CD14-positive monocyte (primary cell): ENCODE measurements at regions not wholly inside any gene's neighbourhood (a gene's known extent, or its start where the extent isn't known, plus 50 kb on each side); places are given as distances from the start of the nearest gene placed in this dataset.

Source experiments
- DNase-seq, 3 donors: peaks; one replicate each; pipeline ENCODE4 v3.0.0-alpha.2; 2011 to 2022
- H2AFZ ChIP-seq: 2 replicates; pipeline ENCODE4 v1.6.0; 2012; ENCODE audit warnings: mild to moderate bottlenecking, low read depth, low read length, inconsistent platforms; ENCODE audit not compliant: insufficient read depth, poor library complexity, severe bottlenecking
- H3K27ac ChIP-seq, 2 donors: 1 replicate in 1 of 2; 2 replicates in 1 of 2; pipeline ENCODE4 v1.5.1; 2012 to 2013; ENCODE audit warnings: low read length in 2 of 2, control low read depth in 1 of 2, inconsistent platforms in 1 of 2, low read depth in 1 of 2, mild to moderate bottlenecking in 1 of 2
- H3K27me3 ChIP-seq, 2 donors: one replicate each; pipeline versions ENCODE4 v1.6.0 to v1.6.1; 2011 to 2013; ENCODE audit warnings: low read length in 2 of 2; ENCODE audit not compliant: control insufficient read depth in 2 of 2, insufficient read depth in 2 of 2
- H3K36me3 ChIP-seq, 2 donors: replicated peaks in 1 of 2; 1 replicate in 1 of 2; 2 replicates in 1 of 2; pipeline versions ENCODE4 v1.5.1 to v1.6.1; 2012 to 2013; ENCODE audit warnings: low read length in 2 of 2, control low read depth in 1 of 2, inconsistent platforms in 1 of 2, mild to moderate bottlenecking in 1 of 2; ENCODE audit not compliant: insufficient read depth in 2 of 2, control insufficient read depth in 1 of 2
- H3K4me1 ChIP-seq, 2 donors: 1 replicate in 1 of 2; 2 replicates in 1 of 2; pipeline versions ENCODE4 v1.5.1 to v1.6.1; 2012 to 2013; ENCODE audit warnings: low read length in 2 of 2, control low read depth in 1 of 2, inconsistent platforms in 1 of 2, mild to moderate bottlenecking in 1 of 2, moderate library complexity in 1 of 2; ENCODE audit not compliant: insufficient read depth in 2 of 2, control insufficient read depth in 1 of 2
- H3K4me2 ChIP-seq: replicated peaks from 2 replicates; pipeline ENCODE3; 2012; ENCODE audit warnings: low read length, moderate library complexity, mild to moderate bottlenecking; ENCODE audit not compliant: poor library complexity, severe bottlenecking; ENCODE audit errors: extremely low read depth
- H3K4me3 ChIP-seq, 3 experiments: fragments of 200-600 bp in 1 of 3; sonication (generic) in 1 of 3; replicated peaks in 1 of 3; 1 replicate in 2 of 3; 2 replicates in 1 of 3; pipeline ENCODE4 v1.5.1; 2011 to 2013; ENCODE audit warnings: low read length in 3 of 3, mild to moderate bottlenecking in 3 of 3, control low read depth in 2 of 3, low read depth in 2 of 3, inconsistent platforms in 1 of 3, moderate library complexity in 1 of 3
- H3K79me2 ChIP-seq: 2 replicates; pipeline ENCODE4 v1.6.0; 2012; ENCODE audit warnings: mild to moderate bottlenecking, control low read depth, inconsistent platforms, low read length, moderate library complexity; ENCODE audit not compliant: insufficient read depth
- H3K9ac ChIP-seq: 2 replicates; pipeline ENCODE4 v1.6.0; 2017; ENCODE audit warnings: low read length, mild to moderate bottlenecking; ENCODE audit not compliant: insufficient read depth, poor library complexity, severe bottlenecking
- H3K9me3 ChIP-seq, 2 donors: replicated peaks in 1 of 2; 1 replicate in 1 of 2; 2 replicates in 1 of 2; pipeline versions ENCODE4 v1.5.1 to v1.6.1; 2012 to 2013; ENCODE audit warnings: low read length in 2 of 2, control low read depth in 1 of 2; ENCODE audit not compliant: control insufficient read depth in 1 of 2, insufficient read depth in 1 of 2
- H4K20me1 ChIP-seq: 2 replicates; pipeline ENCODE4 v1.6.0; 2012; ENCODE audit warnings: mild to moderate bottlenecking, low read length, control low read depth, moderate library complexity; ENCODE audit not compliant: insufficient read depth
- H3K27ac Mint-ChIP-seq, 7 donors: one replicate each; pipeline ENCODE4 v1.8.0; 2020; ENCODE audit warnings: mild to moderate bottlenecking in 7 of 7, mixed read lengths in 7 of 7, moderate library complexity in 6 of 7, inconsistent platforms in 2 of 7
- H3K27me3 Mint-ChIP-seq, 3 donors: one replicate each; pipeline ENCODE4 v1.8.0; 2021 to 2022; ENCODE audit warnings: low read depth in 3 of 3, mild to moderate bottlenecking in 3 of 3, mixed read lengths in 3 of 3, moderate library complexity in 3 of 3, inconsistent platforms in 1 of 3
- H3K36me3 Mint-ChIP-seq, 2 donors: one replicate each; pipeline ENCODE4 v1.8.0; 2020; ENCODE audit warnings: mixed read lengths in 2 of 2, inconsistent platforms in 1 of 2, mild to moderate bottlenecking in 1 of 2
- H3K4me1 Mint-ChIP-seq: one replicate; pipeline ENCODE4 v1.8.0; 2020; ENCODE audit warnings: mild to moderate bottlenecking, mixed read lengths
- H3K4me3 Mint-ChIP-seq, 2 donors: one replicate each; pipeline ENCODE4 v1.8.0; 2020; ENCODE audit warnings: mild to moderate bottlenecking in 2 of 2, mixed read lengths in 2 of 2, moderate library complexity in 1 of 2
- H3K9me3 Mint-ChIP-seq, 7 donors: one replicate each; pipeline ENCODE4 v1.8.0; 2020 to 2022; ENCODE audit warnings: mixed read lengths in 7 of 7, mild to moderate bottlenecking in 6 of 7, moderate library complexity in 6 of 7, inconsistent platforms in 2 of 7
- WGBS: methylation state at CpG from one replicate; pipeline ENCODE4 v1.1.5; 2013; ENCODE audit warnings: missing lambda C conversion rate; ENCODE audit not compliant: insufficient coverage; 5-methylcytosine and 5-hydroxymethylcytosine counted together
- intact Hi-C, 2 donors: fragments of 100-400 bp; cut with micrococcal nuclease; formaldehyde crosslinking; loops; one replicate each; pipeline versions ENCODE4 v1.15.0 to v1.15.1; 2023
- TF ChIP-seq, protein P1 (sequence below): fragments of 200-600 bp; IDR thresholded peaks from one replicate; pipeline ENCODE4 v1.8.0; 2022; ENCODE audit warnings: antibody characterized with exemption, mild to moderate bottlenecking

DNA sequence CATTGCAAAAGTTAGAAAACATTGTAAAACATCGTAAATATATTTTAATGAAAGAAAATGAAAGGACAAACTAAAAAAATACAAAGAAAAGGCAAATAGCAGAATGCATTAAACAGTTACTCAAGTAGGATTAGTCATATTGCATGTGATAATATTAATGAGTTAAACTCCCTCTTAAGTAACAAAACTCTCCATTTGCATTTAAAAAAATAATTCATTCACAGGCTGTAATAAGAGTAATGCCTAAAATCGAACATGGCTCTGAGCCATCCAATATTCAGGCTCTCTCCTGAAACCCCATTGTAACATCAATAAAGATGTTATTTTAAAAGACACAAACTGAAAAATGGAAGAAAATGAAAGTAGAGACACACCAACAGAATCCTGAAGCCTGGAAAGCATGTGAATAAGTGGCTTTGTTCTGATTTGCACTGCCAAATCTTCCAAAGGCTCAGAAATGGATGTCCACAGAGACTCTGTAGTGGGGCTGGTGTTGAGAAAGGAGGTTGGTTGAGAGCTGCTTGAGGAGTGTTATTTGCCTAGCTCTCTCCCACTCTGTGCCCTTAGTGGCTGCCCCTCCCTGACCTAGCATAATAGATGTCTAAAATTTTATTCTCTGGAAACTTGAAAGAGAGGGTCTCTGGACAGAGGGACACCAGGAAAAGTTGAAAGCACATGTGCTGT is 268.3 kb upstream of the MEOX2 start:
- no peak for DNase-seq
- Histone ChIP-seq H3K27me3 (no peaks in the 10 kb centered on the region), H3K79me2 (no peaks in the 10 kb centered on the region), H3K27ac (no peak overlapping the region), H3K9me3 (no peaks in the 10 kb centered on the region), H2AFZ (no peak overlapping the region), H3K4me3 (no peak overlapping the region), H3K36me3 (no peaks in the 10 kb centered on the region), H3K4me1 (no peaks in the 10 kb centered on the region), H3K4me2 (no peak overlapping the region), H3K9ac (no peak overlapping the region), H4K20me1 (no peaks in the 10 kb centered on the region)
- no peaks in the 10 kb centered on the region for H3K4me1 Mint-ChIP-seq
- H3K27ac Mint-ChIP-seq: no peak overlapping the region
- intact Hi-C loops: no loop called here
- no peaks in the 10 kb centered on the region for H3K36me3 Mint-ChIP-seq
- TF ChIP-seq, protein P1, sequence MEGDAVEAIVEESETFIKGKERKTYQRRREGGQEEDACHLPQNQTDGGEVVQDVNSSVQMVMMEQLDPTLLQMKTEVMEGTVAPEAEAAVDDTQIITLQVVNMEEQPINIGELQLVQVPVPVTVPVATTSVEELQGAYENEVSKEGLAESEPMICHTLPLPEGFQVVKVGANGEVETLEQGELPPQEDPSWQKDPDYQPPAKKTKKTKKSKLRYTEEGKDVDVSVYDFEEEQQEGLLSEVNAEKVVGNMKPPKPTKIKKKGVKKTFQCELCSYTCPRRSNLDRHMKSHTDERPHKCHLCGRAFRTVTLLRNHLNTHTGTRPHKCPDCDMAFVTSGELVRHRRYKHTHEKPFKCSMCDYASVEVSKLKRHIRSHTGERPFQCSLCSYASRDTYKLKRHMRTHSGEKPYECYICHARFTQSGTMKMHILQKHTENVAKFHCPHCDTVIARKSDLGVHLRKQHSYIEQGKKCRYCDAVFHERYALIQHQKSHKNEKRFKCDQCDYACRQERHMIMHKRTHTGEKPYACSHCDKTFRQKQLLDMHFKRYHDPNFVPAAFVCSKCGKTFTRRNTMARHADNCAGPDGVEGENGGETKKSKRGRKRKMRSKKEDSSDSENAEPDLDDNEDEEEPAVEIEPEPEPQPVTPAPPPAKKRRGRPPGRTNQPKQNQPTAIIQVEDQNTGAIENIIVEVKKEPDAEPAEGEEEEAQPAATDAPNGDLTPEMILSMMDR: no peak
- WGBS: no CpG with 5 or more reads among the region's 2 CpGs
- H3K4me3 Mint-ChIP-seq: no peak overlapping the region
- H3K9me3 Mint-ChIP-seq: peaks cover 2 to 12% (median 7%) of the 10 kb centered on the region in 7 donors
- no peaks in the 10 kb centered on the region for H3K27me3 Mint-ChIP-seq

DNA sequence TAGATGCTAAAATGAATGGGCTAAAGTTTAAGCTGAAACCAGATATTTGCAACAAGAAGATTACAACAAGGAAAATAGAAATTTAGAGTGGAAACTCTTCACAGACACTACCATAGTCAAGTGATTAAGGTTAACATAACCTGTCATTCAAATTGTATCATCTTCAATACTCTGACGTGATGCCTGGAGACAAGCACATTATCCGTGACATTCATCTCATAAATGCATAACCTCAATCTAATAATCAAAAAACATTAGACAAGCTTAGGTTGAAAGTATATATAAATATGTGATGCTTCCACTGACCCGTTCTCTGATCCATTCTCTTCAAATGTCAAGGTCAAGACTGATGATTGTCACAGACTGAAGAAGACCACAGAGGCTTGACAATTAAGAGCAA is 263.8 kb upstream of the MEOX2 start:
- no peaks in the 10 kb centered on the region for H3K27me3 ChIP-seq
- TF ChIP-seq, protein P1: no peak
- no peak overlapping the region for H2AFZ ChIP-seq
- no peaks in the 10 kb centered on the region for H3K36me3 ChIP-seq
- H3K36me3 Mint-ChIP-seq: no peaks in the 10 kb centered on the region
- H3K4me2 ChIP-seq: no peak overlapping the region
- WGBS: no CpG with 5 or more reads among the region's 3 CpGs
- DNase-seq: no peak
- H3K9me3 Mint-ChIP-seq: peaks cover 0 to 3% (median 0%) of the 10 kb centered on the region in 7 donors
- H3K4me1 ChIP-seq: no peaks in the 10 kb centered on the region
- H3K79me2 ChIP-seq: no peaks in the 10 kb centered on the region
- intact Hi-C loops: no loop called here
- no peaks in the 10 kb centered on the region for H4K20me1 ChIP-seq
- H3K27ac Mint-ChIP-seq: no peak overlapping the region
- H3K4me1 Mint-ChIP-seq: no peaks in the 10 kb centered on the region
- no peak overlapping the region for H3K4me3 ChIP-seq
- H3K27ac ChIP-seq: no peak overlapping the region
- no peak overlapping the region for H3K9ac ChIP-seq
- H3K27me3 Mint-ChIP-seq: no peaks in the 10 kb centered on the region
- no peaks in the 10 kb centered on the region for H3K9me3 ChIP-seq
- H3K4me3 Mint-ChIP-seq: no peak overlapping the region
